Smooth muscle cell (in vitro differentiated cells): ENCODE measurements at regions not wholly inside any gene's neighbourhood (a gene's known extent, or its start where the extent isn't known, plus 50 kb on each side); places are given as distances from the start of the nearest gene placed in this dataset.
"Not testable (repeated sequence)": the region's sequence is repeated elsewhere in the genome, so short reads cannot be mapped to it uniquely, and the experiment has no call there.

ENCODE experiments used
- DNase-seq: peaks from one replicate; lab custom pipeline; 2025; ENCODE audit not compliant: unreplicated experiment; lab: John Stamatoyannopoulos, UW
- H2AFZ ChIP-seq: fragments of 200-600 bp; sonication (generic); 2 replicates; pipeline ENCODE4 v1.6.0; 2016; ENCODE audit warnings: antibody characterized with exemption, low read depth, mild to moderate bottlenecking
- H3F3A ChIP-seq: fragments of 200-600 bp; sonication (generic); 2 replicates; pipeline ENCODE4 v1.6.0; 2017; ENCODE audit warnings: antibody characterized with exemption, low read depth
- H3K27ac ChIP-seq: fragments of 200-600 bp; sonication (generic); 2 replicates; pipeline ENCODE4 v1.5.1; 2016; ENCODE audit warnings: low read depth, mild to moderate bottlenecking
- H3K27me3 ChIP-seq: fragments of 200-600 bp; sonication (generic); 2 replicates; pipeline ENCODE4 v1.6.1; 2016; ENCODE audit warnings: low read depth, mild to moderate bottlenecking
- H3K36me3 ChIP-seq: fragments of 200-600 bp; sonication (generic); 2 replicates; pipeline ENCODE4 v1.5.1; 2016; ENCODE audit warnings: low read depth
- H3K4me1 ChIP-seq: fragments of 200-600 bp; sonication (generic); 2 replicates; pipeline ENCODE4 v1.5.1; 2016; ENCODE audit warnings: low read depth
- H3K4me2 ChIP-seq: fragments of 200-600 bp; sonication (generic); 2 replicates; pipeline ENCODE4 v1.6.0; 2016; ENCODE audit warnings: mild to moderate bottlenecking
- H3K4me3 ChIP-seq: fragments of 200-600 bp; sonication (generic); 2 replicates; pipeline ENCODE4 v1.5.1; 2016; ENCODE audit warnings: mild to moderate bottlenecking
- H3K79me2 ChIP-seq: fragments of 200-600 bp; sonication (generic); 2 replicates; pipeline ENCODE4 v1.6.0; 2016; ENCODE audit warnings: low read depth, mild to moderate bottlenecking
- H3K9ac ChIP-seq: fragments of 200-600 bp; sonication (generic); 2 replicates; pipeline ENCODE4 v1.6.0; 2016; ENCODE audit warnings: low read depth
- H3K9me3 ChIP-seq: fragments of 200-600 bp; sonication (generic); replicated peaks from 2 replicates; pipeline ENCODE4 v1.5.1; 2016; ENCODE audit warnings: low read depth
- H4K20me1 ChIP-seq: fragments of 200-600 bp; sonication (generic); 2 replicates; pipeline ENCODE4 v1.6.0; 2016; ENCODE audit warnings: low read depth
- CTCF ChIP-seq: fragments of 200-600 bp; sonication (generic); IDR thresholded peaks from 2 replicates; pipeline ENCODE4 v1.5.1; 2017; ENCODE audit warnings: borderline replicate concordance, mild to moderate bottlenecking, antibody characterized with exemption; ENCODE audit not compliant: insufficient read depth, poor library complexity, severe bottlenecking
- WGBS: methylation state at CpG from one replicate; pipeline ENCODE4 v1.1.7; 2016; ENCODE audit warnings: low lambda C conversion rate; 5-methylcytosine and 5-hydroxymethylcytosine counted together

GRCh38 chr22:19659805-19660345, 54.4 kb upstream of the SEPTIN5 start:
- H3K9me3 ChIP-seq: no peaks in the 10 kb centered on the region
- DNase-seq: no peak
- WGBS: 95% methylated on average over 12 of the region's 12 CpGs
- no peak overlapping the region for H3K4me2 ChIP-seq
- no peaks in the 10 kb centered on the region for H3K36me3 ChIP-seq
- H3K4me3 ChIP-seq: no peak overlapping the region
- H3K9ac ChIP-seq: no peak overlapping the region
- H3F3A ChIP-seq: no peaks in the 10 kb centered on the region
- H3K27ac ChIP-seq: no peak overlapping the region
- no peaks in the 10 kb centered on the region for H3K27me3 ChIP-seq
- H4K20me1 ChIP-seq: no peaks in the 10 kb centered on the region
- no peaks in the 10 kb centered on the region for H3K79me2 ChIP-seq
- peaks cover 4% of the 10 kb centered on the region for H3K4me1 ChIP-seq
- H2AFZ ChIP-seq: no peak overlapping the region
- no peak for TF ChIP-seq CTCF

GRCh38 chr22:19660583-19660982, 53.7 kb upstream of the SEPTIN5 start:
- not testable (repeated sequence) for H3K4me1 ChIP-seq, H2AFZ ChIP-seq, H3K36me3 ChIP-seq, H3F3A ChIP-seq, H3K27ac ChIP-seq, H3K4me3 ChIP-seq, H4K20me1 ChIP-seq, H3K4me2 ChIP-seq, H3K27me3 ChIP-seq, H3K79me2 ChIP-seq, DNase-seq, H3K9ac ChIP-seq, H3K9me3 ChIP-seq
- 91% methylated on average over 12 of the region's 12 CpGs for WGBS

- Histone ChIP-seq H2AFZ (no peak overlapping the region), H3K4me2 (no peak overlapping the region)
- TF ChIP-seq CTCF: no peak
Measured at GRCh38 chr22:19661156-19661555, 53.1 kb upstream of the SEPTIN5 start.

GRCh38 chr22:19662049-19662684, 52.1 kb upstream of the SEPTIN5 start:
- H2AFZ ChIP-seq, H3K4me3 ChIP-seq, H3K36me3 ChIP-seq, H3K27ac ChIP-seq, H3K27me3 ChIP-seq, H3K79me2 ChIP-seq, H3F3A ChIP-seq, H3K4me1 ChIP-seq, H3K9ac ChIP-seq, H3K9me3 ChIP-seq, H4K20me1 ChIP-seq, H3K4me2 ChIP-seq, DNase-seq: not testable (repeated sequence)
- 85% methylated on average over 22 of the region's 22 CpGs for WGBS

More at GRCh38 chr22:19661156-19661555, 53.1 kb upstream of the SEPTIN5 start:
- no peaks in the 10 kb centered on the region for H3K79me2 ChIP-seq
- DNase-seq: no peak
- peaks cover 4% of the 10 kb centered on the region for H3K4me1 ChIP-seq
- no peak overlapping the region for H3K9ac ChIP-seq
- no peak overlapping the region for H3K4me3 ChIP-seq
- no peaks in the 10 kb centered on the region for H4K20me1 ChIP-seq
- no peaks in the 10 kb centered on the region for H3K9me3 ChIP-seq
- H3F3A ChIP-seq: no peaks in the 10 kb centered on the region
- no peaks in the 10 kb centered on the region for H3K27me3 ChIP-seq
- no peak overlapping the region for H3K27ac ChIP-seq
- no peaks in the 10 kb centered on the region for H3K36me3 ChIP-seq
